ENCODE measurements at regions not wholly inside any gene's neighbourhood (a gene's known extent, or its start where the extent isn't known, plus 50 kb on each side); places are given as distances from the start of the nearest gene placed in this dataset.

DNA sequence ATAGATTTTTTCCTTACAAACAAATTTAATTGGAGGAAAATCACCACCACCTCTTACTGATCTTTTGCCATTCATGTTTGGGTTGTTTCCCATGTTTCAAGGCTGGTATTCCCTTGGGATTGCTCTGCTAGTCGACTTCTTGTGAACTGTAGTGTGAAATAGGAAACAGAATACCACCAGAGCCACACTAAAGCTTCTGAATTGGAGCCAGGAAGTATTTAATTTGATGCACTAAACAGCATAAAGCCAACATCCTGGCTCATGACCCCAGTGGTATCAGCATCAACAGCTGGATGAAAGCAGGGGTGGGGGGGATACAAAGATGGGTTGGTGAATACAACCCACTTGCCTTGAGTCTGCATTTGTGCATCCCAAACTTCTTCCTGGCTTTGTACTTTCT, 127.5 kb downstream of the TBC1D30 start:
- WGBS, 2 donors, result 26 to 28% methylated on average over 1 of the region's 1 CpG
- Histone ChIP-seq H3K36me3 (no peaks in the 10 kb centered on the region), H3K27me3 (no peaks in the 10 kb centered on the region), H3K4me1 (no peaks in the 10 kb centered on the region), H3K9me3 (no peaks in the 10 kb centered on the region), H3K27ac (no peak overlapping the region), H3K4me3 (no peak overlapping the region)
- TF ChIP-seq POLR2A (IDR thresholded peaks at IDR 0.05) (no peak), EP300 (IDR thresholded peaks at IDR 0.05) (no peak), POLR2AphosphoS5 (IDR thresholded peaks at IDR 0.05) (no peak)
- TF ChIP-seq, protein P1, sequence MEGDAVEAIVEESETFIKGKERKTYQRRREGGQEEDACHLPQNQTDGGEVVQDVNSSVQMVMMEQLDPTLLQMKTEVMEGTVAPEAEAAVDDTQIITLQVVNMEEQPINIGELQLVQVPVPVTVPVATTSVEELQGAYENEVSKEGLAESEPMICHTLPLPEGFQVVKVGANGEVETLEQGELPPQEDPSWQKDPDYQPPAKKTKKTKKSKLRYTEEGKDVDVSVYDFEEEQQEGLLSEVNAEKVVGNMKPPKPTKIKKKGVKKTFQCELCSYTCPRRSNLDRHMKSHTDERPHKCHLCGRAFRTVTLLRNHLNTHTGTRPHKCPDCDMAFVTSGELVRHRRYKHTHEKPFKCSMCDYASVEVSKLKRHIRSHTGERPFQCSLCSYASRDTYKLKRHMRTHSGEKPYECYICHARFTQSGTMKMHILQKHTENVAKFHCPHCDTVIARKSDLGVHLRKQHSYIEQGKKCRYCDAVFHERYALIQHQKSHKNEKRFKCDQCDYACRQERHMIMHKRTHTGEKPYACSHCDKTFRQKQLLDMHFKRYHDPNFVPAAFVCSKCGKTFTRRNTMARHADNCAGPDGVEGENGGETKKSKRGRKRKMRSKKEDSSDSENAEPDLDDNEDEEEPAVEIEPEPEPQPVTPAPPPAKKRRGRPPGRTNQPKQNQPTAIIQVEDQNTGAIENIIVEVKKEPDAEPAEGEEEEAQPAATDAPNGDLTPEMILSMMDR (IDR thresholded peaks at IDR 0.05), result no peak
- intact Hi-C loops (cut with DNase I), result no loop called here
- DNase-seq, result no peak

DNA sequence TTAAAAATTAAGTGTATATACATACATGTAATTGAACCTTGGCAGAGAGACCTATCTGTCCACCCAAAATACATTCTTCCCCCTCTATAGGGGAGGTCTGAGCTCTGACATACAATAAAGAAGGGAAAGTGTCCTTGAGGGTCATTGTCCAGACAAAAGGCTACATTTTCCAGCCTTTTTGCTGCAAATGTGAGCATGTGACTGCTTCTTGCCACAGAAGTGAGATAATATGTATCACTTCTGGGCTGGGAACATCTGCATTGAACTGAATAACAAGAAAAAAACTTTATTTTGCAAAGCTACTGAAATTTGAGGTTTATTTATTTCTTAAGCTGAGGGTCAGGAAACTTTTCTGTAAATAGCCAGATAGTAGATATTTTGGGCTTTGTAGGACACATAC, 131.3 kb downstream of the TBC1D30 start:
- no peaks in the 10 kb centered on the region for H3K36me3 ChIP-seq
- no peaks in the 10 kb centered on the region for H3K9me3 ChIP-seq
- H3K4me3 ChIP-seq, result no peak overlapping the region
- H3K4me1 ChIP-seq, result no peaks in the 10 kb centered on the region
- H3K27me3 ChIP-seq, result no peaks in the 10 kb centered on the region
- no peak for DNase-seq
- TF ChIP-seq EP300 (IDR thresholded peaks at IDR 0.05) (no peak), POLR2A (IDR thresholded peaks at IDR 0.05) (no peak), POLR2AphosphoS5 (IDR thresholded peaks at IDR 0.05) (no peak)
- TF ChIP-seq, protein P1 (IDR thresholded peaks at IDR 0.05), result no peak
- H3K27ac ChIP-seq, result no peak overlapping the region
- intact Hi-C loops (cut with DNase I), result no loop called here

DNA sequence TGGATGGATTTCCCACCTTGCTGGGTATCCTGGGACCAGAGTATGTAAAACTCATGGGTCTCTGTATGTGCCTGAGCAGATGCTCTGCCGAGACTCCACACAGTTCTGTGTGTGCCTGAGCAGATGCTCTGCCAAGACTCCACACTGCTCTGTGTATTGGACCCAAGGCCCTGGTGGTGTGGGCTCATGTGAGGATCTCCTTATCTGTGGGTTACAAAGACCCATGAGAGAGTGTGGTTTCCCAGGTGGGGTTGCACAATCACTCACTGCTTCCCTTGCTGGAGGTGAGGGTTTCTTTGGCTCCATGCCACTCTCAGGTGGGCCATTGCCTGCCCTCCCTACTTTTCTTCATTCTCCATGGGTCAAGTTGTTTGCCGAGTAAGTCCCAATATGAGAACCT, 141.5 kb downstream of the TBC1D30 start:
- Histone ChIP-seq H3K27ac (no peak overlapping the region), H3K4me1 (no peaks in the 10 kb centered on the region), H3K4me3 (no peak overlapping the region), H3K36me3 (no peaks in the 10 kb centered on the region), H3K9me3 (no peaks in the 10 kb centered on the region), H3K27me3 (no peaks in the 10 kb centered on the region)
- intact Hi-C loops (cut with DNase I), result no loop called here
- no peak for DNase-seq
- WGBS, 2 donors, result 69 to 76% methylated on average over 2 of the region's 2 CpGs
- TF ChIP-seq POLR2AphosphoS5 (IDR thresholded peaks at IDR 0.05), result no peak
- no peak for TF ChIP-seq POLR2A (IDR thresholded peaks at IDR 0.05)

DNA sequence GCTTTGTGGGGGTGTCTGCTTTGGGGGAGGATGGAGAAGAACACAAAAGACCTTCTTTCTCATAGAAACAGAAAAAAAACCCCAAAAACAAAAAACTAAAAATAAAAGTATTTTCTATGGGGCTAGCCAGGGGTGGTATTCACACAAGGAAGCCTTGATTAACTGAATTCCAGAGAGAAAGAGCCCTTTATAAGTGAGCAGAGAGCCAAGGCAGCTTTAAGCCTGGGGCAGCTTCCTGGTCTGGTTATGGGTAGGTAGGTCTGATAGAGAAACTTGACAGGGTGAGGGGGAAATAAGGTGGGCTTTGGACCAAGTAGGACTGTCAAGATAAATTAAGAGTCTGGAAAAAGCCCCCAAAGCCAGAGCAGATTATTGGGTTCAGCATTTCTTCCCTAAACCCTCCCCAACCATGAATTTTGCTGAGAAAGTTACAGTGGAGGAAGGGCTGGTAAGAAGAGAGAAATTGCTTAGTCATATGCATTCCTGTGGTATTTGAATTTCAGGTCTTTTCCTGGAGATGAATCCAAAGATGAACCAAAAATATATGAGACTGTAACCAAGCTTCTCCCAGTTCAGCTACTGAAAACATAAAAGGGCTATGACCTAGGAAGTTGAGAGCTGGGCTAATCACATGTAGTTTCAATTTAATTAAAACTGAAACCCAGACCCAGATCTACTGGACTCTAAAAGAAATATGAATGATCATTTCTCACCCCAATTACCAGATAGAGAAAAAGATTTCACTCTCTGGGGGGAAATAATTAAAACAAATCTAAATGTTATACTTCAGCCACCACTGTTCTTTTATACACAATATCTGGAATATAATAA, 144.8 kb downstream of the TBC1D30 start:
- intact Hi-C loops (cut with DNase I), result no loop called here
- H3K4me1 ChIP-seq, result no peaks in the 10 kb centered on the region
- DNase-seq, result no peak
- no peak overlapping the region for H3K27ac ChIP-seq
- no peaks in the 10 kb centered on the region for H3K36me3 ChIP-seq
- H3K4me3 ChIP-seq, result no peak overlapping the region
- H3K9me3 ChIP-seq, result no peaks in the 10 kb centered on the region
- H3K27me3 ChIP-seq, result no peaks in the 10 kb centered on the region
- TF ChIP-seq, protein P1 (IDR thresholded peaks at IDR 0.05), result no peak
- TF ChIP-seq POLR2AphosphoS5 (IDR thresholded peaks at IDR 0.05), result no peak
- no peak for TF ChIP-seq POLR2A (IDR thresholded peaks at IDR 0.05)

DNA sequence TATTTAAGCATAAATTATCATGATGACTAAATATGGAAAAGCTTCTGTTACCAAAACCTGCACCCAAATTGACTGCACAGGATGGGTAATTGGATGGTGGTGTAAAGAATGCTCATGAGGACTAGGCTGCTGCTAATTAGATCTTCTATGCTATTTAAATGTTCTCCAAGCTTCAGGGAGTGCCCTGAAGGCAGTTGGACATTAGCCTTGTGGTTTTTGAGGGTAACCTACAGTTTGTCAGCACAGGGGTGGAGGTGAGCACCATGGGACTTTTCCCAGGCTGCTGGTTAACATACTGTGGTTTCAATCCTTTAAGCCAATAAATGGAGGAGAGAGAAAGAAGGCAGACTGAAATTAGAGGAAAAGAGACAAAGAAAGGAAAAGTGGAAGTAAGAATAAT, 145.0 kb downstream of the WIF1 start:
- TF ChIP-seq EP300 (IDR thresholded peaks at IDR 0.05), result no peak
- TF ChIP-seq POLR2AphosphoS5 (IDR thresholded peaks at IDR 0.05), result no peak
- TF ChIP-seq, protein P1 (IDR thresholded peaks at IDR 0.05), result no peak
- no peak for TF ChIP-seq POLR2A (IDR thresholded peaks at IDR 0.05)
- Histone ChIP-seq H3K36me3 (no peaks in the 10 kb centered on the region), H3K9me3 (no peaks in the 10 kb centered on the region), H3K27ac (no peak overlapping the region), H3K4me3 (no peak overlapping the region), H3K4me1 (no peaks in the 10 kb centered on the region), H3K27me3 (no peaks in the 10 kb centered on the region)
- DNase-seq, result no peak
- intact Hi-C loops (cut with DNase I), result no loop called here
